Uterus (tissue), 2 donors: ENCODE measurements at regions not wholly inside any gene's neighbourhood (a gene's known extent, or its start where the extent isn't known, plus 50 kb on each side); places are given as distances from the start of the nearest gene placed in this dataset.

ENCODE experiments used
- CTCF ChIP-seq, 4 experiments: fragments of 200-600 bp in 2 of 4; fragments of 450-650 bp in 2 of 4; sonication (generic) in 2 of 4; IDR thresholded peaks; one replicate each; pipeline ENCODE4 v1.5.1; 2016 to 2019; ENCODE audit warnings: antibody characterized with exemption in 4 of 4, mild to moderate bottlenecking in 2 of 4, moderate library complexity in 1 of 4
- POLR2A ChIP-seq, 2 donors: fragments of 450-650 bp; IDR thresholded peaks; one replicate each; pipeline ENCODE4 v1.6.1; 2016; ENCODE audit warnings: antibody characterized with exemption in 2 of 2, mild to moderate bottlenecking in 1 of 2, moderate library complexity in 1 of 2

- TF ChIP-seq POLR2A (IDR thresholded peaks at IDR 0.05), result no peak
- no peak for TF ChIP-seq CTCF (IDR thresholded peaks at IDR 0.05)
Measured at GRCh38 chr6:44676246-44676790, 288.8 kb downstream of the CDC5L start.
